Mesothelial cell of epicardium (in vitro differentiated cells): ENCODE measurements at regions not wholly inside any gene's neighbourhood (a gene's known extent, or its start where the extent isn't known, plus 50 kb on each side); places are given as distances from the start of the nearest gene placed in this dataset.
"Not testable (repeated sequence)": the region's sequence is repeated elsewhere in the genome, so short reads cannot be mapped to it uniquely, and the experiment has no call there.

Experiments used
- DNase-seq, 2 experiments: peaks; one replicate each; pipeline ENCODE4 v3.0.0; 2021; ENCODE audit warnings: low spot score in 2 of 2; ENCODE audit not compliant: unreplicated experiment in 2 of 2
- H3K27ac Mint-ChIP-seq: 2 replicates; pipeline ENCODE4 v1.8.0; 2021; ENCODE audit warnings: mixed read lengths
- H3K27me3 Mint-ChIP-seq: 2 replicates; pipeline ENCODE4 v1.8.0; 2021; ENCODE audit warnings: low read depth, mixed read lengths
- H3K36me3 Mint-ChIP-seq: 2 replicates; pipeline ENCODE4 v1.8.0; 2021; ENCODE audit warnings: mixed read lengths
- H3K4me1 Mint-ChIP-seq: 2 replicates; pipeline ENCODE4 v1.8.0; 2021; ENCODE audit warnings: mixed read lengths
- H3K4me3 Mint-ChIP-seq: 2 replicates; pipeline ENCODE4 v1.8.0; 2021; ENCODE audit warnings: mild to moderate bottlenecking, moderate library complexity, mixed read lengths
- H3K9me3 Mint-ChIP-seq: 2 replicates; pipeline ENCODE4 v1.8.0; 2021; ENCODE audit warnings: mixed read lengths
- CTCF ChIP-seq: fragments of 200-600 bp; sonication (generic); IDR thresholded peaks from one replicate; pipeline ENCODE4 v1.5.0; 2021; ENCODE audit warnings: antibody characterized with exemption; ENCODE audit not compliant: unreplicated experiment

- Mint-ChIP-seq H3K36me3 (no peaks in the 10 kb centered on the region), H3K9me3 (no peaks in the 10 kb centered on the region), H3K4me1 (no peaks in the 10 kb centered on the region), H3K27ac (no peak overlapping the region), H3K27me3 (peaks cover 16% of the 10 kb centered on the region), H3K4me3 (no peak overlapping the region)
- no peak for TF ChIP-seq CTCF
- no peak for DNase-seq
Observed at GRCh38 chr2:239731998-239732665, 293.0 kb downstream of the NDUFA10 start.

DNA sequence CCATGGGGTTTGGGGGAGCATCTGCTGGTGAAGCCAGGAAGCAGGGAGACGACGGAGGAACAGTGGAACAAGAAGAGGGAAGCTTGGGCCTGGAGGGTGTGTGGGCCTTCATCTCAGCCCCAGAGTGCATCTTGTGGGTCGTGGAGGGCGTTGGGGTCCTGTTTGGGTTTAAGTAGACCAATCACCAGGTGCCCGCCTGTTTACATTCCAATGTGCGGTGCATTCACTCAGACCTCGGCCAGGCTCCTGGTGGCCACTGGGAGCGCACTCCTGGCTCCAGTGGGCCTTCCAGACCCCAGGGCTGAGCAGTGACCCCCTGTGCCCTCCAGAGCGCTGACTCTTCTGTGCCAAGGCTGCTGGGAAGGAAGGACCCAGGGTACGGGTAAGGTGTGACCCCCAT is 293.7 kb downstream of the NDUFA10 start:
- Mint-ChIP-seq H3K36me3 (no peaks in the 10 kb centered on the region), H3K27me3 (peaks cover 16% of the 10 kb centered on the region), H3K4me1 (no peaks in the 10 kb centered on the region), H3K27ac (no peak overlapping the region), H3K9me3 (no peaks in the 10 kb centered on the region), H3K4me3 (no peak overlapping the region)
- TF ChIP-seq CTCF: no peak
- DNase-seq: no peak

DNA sequence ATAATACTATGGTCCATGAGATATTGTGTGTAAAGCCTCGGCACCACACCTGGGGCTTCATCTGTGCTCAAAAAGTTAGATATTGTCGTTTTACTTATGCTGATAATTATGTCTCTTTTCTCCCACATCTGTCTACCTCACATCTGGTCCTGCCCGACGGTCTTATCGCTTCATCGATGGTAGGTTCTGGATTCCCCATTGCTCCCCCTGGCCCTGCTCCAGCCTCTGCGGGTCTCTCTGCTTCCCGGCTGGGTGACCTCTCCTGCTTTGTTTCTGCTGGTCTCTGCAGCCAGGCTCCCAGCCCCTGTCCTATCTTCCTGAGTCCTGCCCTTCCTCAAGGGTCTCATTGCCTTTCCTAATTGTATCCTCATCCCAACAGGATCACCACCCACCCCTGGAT is 294.2 kb downstream of the NDUFA10 start:
- no peak overlapping the region for H3K27ac Mint-ChIP-seq
- no peak overlapping the region for H3K4me3 Mint-ChIP-seq
- no peaks in the 10 kb centered on the region for H3K4me1 Mint-ChIP-seq
- no peak for TF ChIP-seq CTCF
- DNase-seq: no peak
- no peaks in the 10 kb centered on the region for H3K36me3 Mint-ChIP-seq
- H3K9me3 Mint-ChIP-seq: no peaks in the 10 kb centered on the region
- peaks cover 16% of the 10 kb centered on the region for H3K27me3 Mint-ChIP-seq

DNA sequence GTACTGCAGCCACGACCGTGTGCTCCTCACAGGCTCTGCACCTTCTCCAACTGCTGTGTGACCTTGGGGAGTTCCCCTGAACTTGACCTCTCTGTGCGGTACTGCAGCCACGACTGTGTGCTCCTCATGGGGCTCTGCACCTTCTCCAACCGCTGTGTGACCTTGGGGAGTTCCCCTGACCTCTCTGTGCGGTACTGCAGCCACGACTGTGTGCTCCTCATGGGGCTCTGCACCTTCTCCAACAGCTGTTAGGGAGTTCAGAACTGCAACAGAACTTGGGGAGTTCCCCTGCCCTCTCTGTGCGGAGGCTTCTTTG is 294.6 kb downstream of the NDUFA10 start:
- H3K9me3 Mint-ChIP-seq, H3K4me1 Mint-ChIP-seq, H3K27ac Mint-ChIP-seq, H3K4me3 Mint-ChIP-seq, H3K36me3 Mint-ChIP-seq, DNase-seq: not testable (repeated sequence)
- peaks cover 16% of the 10 kb centered on the region for H3K27me3 Mint-ChIP-seq

- Mint-ChIP-seq H3K36me3 (no peaks in the 10 kb centered on the region), H3K9me3 (no peaks in the 10 kb centered on the region), H3K27ac (no peak overlapping the region), H3K27me3 (peaks cover 16% of the 10 kb centered on the region), H3K4me3 (no peak overlapping the region), H3K4me1 (no peaks in the 10 kb centered on the region)
- TF ChIP-seq CTCF: no peak
- DNase-seq: no peak
Observed at GRCh38 chr2:239729681-239730566, 295.2 kb downstream of the NDUFA10 start.

DNA sequence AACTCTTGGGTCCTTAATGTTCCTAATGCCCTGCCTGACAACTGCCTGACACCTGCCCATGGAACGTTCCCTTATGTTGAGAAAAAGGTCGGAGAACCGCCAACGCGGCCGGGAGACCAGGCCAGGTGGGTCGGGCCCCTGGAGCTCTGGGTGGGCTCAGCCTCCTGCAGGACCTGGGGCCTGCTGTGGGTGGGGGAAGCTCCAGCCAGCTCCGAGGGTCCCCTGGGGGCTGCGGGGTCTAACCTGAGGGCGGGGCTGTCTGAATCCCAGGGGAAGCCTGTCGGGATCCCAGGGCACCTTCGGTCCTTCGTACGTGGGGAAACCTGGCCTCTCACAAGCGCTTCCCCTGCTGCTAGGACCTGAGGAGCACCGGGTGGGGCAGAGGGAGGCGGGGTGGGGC is 296.0 kb downstream of the NDUFA10 start:
- no peaks in the 10 kb centered on the region for H3K9me3 Mint-ChIP-seq
- no peak for TF ChIP-seq CTCF
- H3K4me3 Mint-ChIP-seq: no peak overlapping the region
- no peak overlapping the region for H3K27ac Mint-ChIP-seq
- DNase-seq: no peak
- H3K27me3 Mint-ChIP-seq: peaks cover 14% of the 10 kb centered on the region
- no peaks in the 10 kb centered on the region for H3K36me3 Mint-ChIP-seq
- no peaks in the 10 kb centered on the region for H3K4me1 Mint-ChIP-seq
